Kidney (tissue), 13 donors: ENCODE measurements at regions not wholly inside any gene's neighbourhood (a gene's known extent, or its start where the extent isn't known, plus 50 kb on each side); places are given as distances from the start of the nearest gene placed in this dataset.

Experiments used
- DNase-seq, 5 donors: peaks; one replicate each; pipeline ENCODE4 v3.0.0-alpha.2; 2013 to 2020
- FAIRE-seq: peaks from 2 replicates; lab custom pipeline; 2012; peaks lifted over from hg19 to GRCh38; lab: Jason Lieb, UNC
- H3K27ac ChIP-seq, 2 donors: one replicate each; pipeline ENCODE4 v1.7.0; 2013; ENCODE audit warnings: low read depth in 2 of 2, low read length in 2 of 2, inconsistent platforms in 1 of 2
- H3K27me3 ChIP-seq: one replicate; pipeline ENCODE4 v1.7.1; 2013; ENCODE audit warnings: low read length, inconsistent platforms; ENCODE audit not compliant: control insufficient read depth, insufficient read depth
- H3K36me3 ChIP-seq, 3 donors: one replicate each; pipeline versions ENCODE4 v1.7.0 to v1.7.1; 2013; ENCODE audit warnings: low read length in 3 of 3, control low read depth in 1 of 3, inconsistent platforms in 1 of 3; ENCODE audit not compliant: insufficient read depth in 3 of 3, control insufficient read depth in 2 of 3
- H3K4me1 ChIP-seq, 3 donors: one replicate each; pipeline versions ENCODE4 v1.7.0 to v1.7.1; 2013; ENCODE audit warnings: low read length in 3 of 3, inconsistent platforms in 1 of 3, low read depth in 1 of 3; ENCODE audit not compliant: control insufficient read depth in 2 of 3, insufficient read depth in 2 of 3
- H3K4me3 ChIP-seq, 3 donors: one replicate each; pipeline versions ENCODE4 v1.7.0 to v1.8.1; 2013; ENCODE audit warnings: low read length in 3 of 3, control low read depth in 1 of 3, inconsistent platforms in 1 of 3
- H3K9ac ChIP-seq, 3 donors: one replicate each; pipeline versions ENCODE4 v1.7.0 to v1.7.1; 2013; ENCODE audit warnings: low read length in 3 of 3, control low read depth in 1 of 3, inconsistent platforms in 1 of 3
- H3K9me3 ChIP-seq, 3 donors: one replicate each; pipeline versions ENCODE4 v1.7.0 to v1.7.1; 2013; ENCODE audit warnings: low read length in 3 of 3, control low read depth in 1 of 3, inconsistent platforms in 1 of 3; ENCODE audit not compliant: control insufficient read depth in 2 of 3, insufficient read depth in 1 of 3
- intact Hi-C: fragments of 100-400 bp; cut with DNase I; formaldehyde crosslinking; loops from one replicate; pipeline ENCODE4 v1.11.1; 2022
- TF ChIP-seq, protein P1 (sequence below): IDR thresholded peaks from 3 replicates; pipeline ENCODE4 v1.5.1; 2012; ENCODE audit warnings: mild to moderate bottlenecking, moderate library complexity, borderline replicate concordance; ENCODE audit not compliant: insufficient read depth; ENCODE audit errors: extremely low read depth
- donor health status: control.
- donor health status: control.
- donor health status: control.
- donor health status: control.
- donor health status: control.
- donor health status: DM: yes; HTN: yes; CAD: no.
- donor health status: Normal renal cell carcinoma (clear cell type).

DNA sequence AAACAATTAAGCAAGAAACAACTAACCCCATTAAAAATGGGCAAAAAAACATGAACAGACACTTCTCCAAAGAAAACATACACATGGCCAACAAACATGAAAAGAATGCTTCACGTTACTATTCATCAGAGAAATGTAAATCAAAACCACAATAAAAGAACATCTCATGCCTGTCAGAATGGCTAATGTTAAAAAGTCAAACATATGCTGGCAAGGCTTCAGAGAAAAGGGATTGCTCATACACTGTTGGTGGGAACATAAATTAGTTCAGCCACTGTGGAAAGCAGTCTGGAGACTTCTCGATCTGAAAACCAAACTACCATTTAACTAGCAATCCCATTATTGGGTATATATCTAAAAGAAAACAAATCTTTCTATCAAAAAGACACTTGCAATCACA lies 217.5 kb downstream of the TINAG start:
- DNase-seq (no peak), FAIRE-seq (no peak)
- Histone ChIP-seq H3K27me3 (no peaks in the 10 kb centered on the region), H3K9me3 (no peaks in the 10 kb centered on the region), H3K27ac (no peak overlapping the region), H3K4me1 (no peaks in the 10 kb centered on the region), H3K36me3 (no peaks in the 10 kb centered on the region), H3K4me3 (no peak overlapping the region), H3K9ac (no peak overlapping the region)
- intact Hi-C loops = no loop called here
- TF ChIP-seq, protein P1, sequence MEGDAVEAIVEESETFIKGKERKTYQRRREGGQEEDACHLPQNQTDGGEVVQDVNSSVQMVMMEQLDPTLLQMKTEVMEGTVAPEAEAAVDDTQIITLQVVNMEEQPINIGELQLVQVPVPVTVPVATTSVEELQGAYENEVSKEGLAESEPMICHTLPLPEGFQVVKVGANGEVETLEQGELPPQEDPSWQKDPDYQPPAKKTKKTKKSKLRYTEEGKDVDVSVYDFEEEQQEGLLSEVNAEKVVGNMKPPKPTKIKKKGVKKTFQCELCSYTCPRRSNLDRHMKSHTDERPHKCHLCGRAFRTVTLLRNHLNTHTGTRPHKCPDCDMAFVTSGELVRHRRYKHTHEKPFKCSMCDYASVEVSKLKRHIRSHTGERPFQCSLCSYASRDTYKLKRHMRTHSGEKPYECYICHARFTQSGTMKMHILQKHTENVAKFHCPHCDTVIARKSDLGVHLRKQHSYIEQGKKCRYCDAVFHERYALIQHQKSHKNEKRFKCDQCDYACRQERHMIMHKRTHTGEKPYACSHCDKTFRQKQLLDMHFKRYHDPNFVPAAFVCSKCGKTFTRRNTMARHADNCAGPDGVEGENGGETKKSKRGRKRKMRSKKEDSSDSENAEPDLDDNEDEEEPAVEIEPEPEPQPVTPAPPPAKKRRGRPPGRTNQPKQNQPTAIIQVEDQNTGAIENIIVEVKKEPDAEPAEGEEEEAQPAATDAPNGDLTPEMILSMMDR = no peak

DNA sequence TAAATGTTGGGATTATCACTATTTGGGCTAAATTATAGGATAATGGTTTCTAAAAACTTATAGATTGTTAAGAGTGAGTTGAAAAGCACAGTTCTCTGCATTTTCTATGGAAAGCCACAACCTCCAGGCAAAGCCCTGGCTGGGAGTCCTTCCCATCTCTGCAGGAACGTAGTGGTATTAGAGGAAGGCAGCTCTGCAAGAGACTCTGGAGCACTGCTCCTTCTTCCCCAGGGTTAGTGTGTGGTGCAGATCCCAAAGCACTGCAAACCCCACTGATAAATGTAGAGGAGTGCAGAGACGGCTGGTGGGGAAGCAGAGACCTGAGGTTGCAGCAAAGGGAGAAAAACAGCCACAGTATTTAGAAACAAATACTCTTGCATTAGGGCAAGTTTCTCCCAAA lies 225.3 kb downstream of the TINAG start:
- FAIRE-seq (no peak), DNase-seq (no peak)
- H3K9ac ChIP-seq = no peak overlapping the region
- no peak overlapping the region for H3K27ac ChIP-seq
- TF ChIP-seq, protein P1 = no peak
- no peaks in the 10 kb centered on the region for H3K36me3 ChIP-seq
- no peak overlapping the region for H3K4me3 ChIP-seq
- no peaks in the 10 kb centered on the region for H3K9me3 ChIP-seq
- H3K27me3 ChIP-seq = no peaks in the 10 kb centered on the region
- intact Hi-C loops = no loop called here
- H3K4me1 ChIP-seq = no peaks in the 10 kb centered on the region

DNA sequence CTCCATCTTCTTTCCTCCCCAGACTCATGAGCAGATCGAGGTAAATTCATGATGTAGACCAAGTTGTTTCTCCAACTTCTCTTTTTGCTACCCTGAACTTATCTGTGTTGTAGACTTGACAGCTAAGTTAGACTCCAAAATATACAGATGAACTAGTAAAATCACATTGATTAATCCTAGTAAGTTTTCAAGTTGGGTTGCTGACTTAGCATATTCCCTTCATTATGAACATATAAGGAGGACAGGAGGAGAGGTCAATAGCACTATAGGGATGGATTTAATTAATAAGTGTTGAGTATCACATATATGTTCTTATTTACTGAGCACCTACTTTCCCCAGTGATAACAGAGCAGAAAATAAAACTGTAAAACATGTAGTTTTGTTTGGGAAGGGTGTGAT lies 227.3 kb downstream of the TINAG start:
- FAIRE-seq (no peak), DNase-seq (no peak)
- intact Hi-C loops = no loop called here
- Histone ChIP-seq H3K4me1 (no peaks in the 10 kb centered on the region), H3K27me3 (no peaks in the 10 kb centered on the region), H3K36me3 (no peaks in the 10 kb centered on the region), H3K9me3 (peaks cover 0 to 2% (median 0%) of the 10 kb centered on the region in 3 donors), H3K4me3 (no peak overlapping the region), H3K9ac (no peak overlapping the region), H3K27ac (no peak overlapping the region)
- TF ChIP-seq, protein P1 = no peak

DNA sequence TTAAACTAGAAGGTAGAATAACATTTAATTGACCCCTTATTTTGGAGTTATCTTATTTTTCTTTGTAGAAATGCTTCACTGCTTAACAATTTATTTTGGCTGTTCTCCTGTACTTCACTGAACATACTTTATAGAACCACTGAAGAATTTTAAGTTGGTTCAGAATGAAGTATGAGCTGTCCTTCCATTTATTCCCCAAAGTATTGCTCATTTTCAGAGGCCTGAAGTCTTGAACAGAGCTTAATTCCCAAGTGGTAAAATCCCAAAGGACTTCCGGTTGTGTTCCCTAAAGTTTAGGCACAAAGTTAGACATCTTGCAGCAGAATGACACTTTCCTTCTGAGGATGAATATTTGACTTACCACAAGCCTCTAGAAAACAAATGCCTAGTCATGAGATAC lies 233.3 kb downstream of the TINAG start:
- H3K27me3 ChIP-seq = no peaks in the 10 kb centered on the region
- H3K4me1 ChIP-seq = no peaks in the 10 kb centered on the region
- H3K9me3 ChIP-seq = peaks cover 0 to 2% (median 0%) of the 10 kb centered on the region in 3 donors
- H3K4me3 ChIP-seq = no peak overlapping the region
- H3K27ac ChIP-seq = no peak overlapping the region
- DNase-seq (no peak), FAIRE-seq (no peak)
- intact Hi-C loops = no loop called here
- no peak overlapping the region for H3K9ac ChIP-seq
- H3K36me3 ChIP-seq = no peaks in the 10 kb centered on the region
- TF ChIP-seq, protein P1 = no peak
